ENCODE measurements at regions not wholly inside any gene's neighbourhood (a gene's known extent, or its start where the extent isn't known, plus 50 kb on each side); places are given as distances from the start of the nearest gene placed in this dataset.

DNA sequence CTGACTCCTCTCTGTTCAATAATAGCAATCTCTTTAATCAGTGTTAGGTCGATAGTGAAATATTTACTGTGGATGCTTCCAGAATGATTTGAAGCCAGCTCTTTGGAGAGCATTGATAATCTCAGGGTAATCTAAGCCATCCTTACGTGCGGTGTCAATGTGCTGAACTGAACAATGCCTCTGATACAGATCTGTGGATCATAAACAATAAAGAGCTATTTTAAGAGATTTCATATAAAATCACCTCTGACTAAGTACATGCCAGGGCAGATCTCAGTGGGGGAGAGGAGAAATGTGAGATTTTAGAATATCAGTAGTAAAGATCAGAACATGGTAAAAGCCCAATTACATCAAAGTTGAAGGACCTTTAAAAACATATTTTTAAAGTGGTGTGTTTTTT is 319.3 kb upstream of the GBE1 start:
- Histone ChIP-seq H3K4me2 (ENCODE audit: low read length) (no peak overlapping the region), H3K27ac (ENCODE audit: low read depth, low read length) (no peak overlapping the region), H3K9me2 (replicated peaks; ENCODE audit: control insufficient read depth, low read length) (no peaks in the 10 kb centered on the region)

DNA sequence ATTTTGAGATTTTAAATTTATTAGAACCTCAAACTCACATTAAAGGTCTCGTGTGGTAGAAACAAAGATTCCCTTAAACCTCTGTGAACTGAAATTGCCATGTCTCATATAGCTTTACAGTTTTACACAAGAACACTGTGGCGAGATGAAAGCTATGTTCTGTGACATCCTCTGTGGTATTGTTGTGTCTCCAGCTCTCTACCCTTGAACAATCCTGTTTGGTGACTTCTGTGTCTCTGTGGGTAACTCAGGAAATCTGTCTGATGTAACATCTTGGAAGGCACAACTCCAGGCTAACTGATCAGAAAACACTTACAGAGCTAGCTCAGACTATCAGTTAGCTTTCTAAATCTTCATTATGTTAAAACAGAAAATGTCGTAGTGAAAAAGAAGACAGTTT is 318.8 kb upstream of the GBE1 start:
- Histone ChIP-seq H3K4me3 (ENCODE audit: low read length) (no peak overlapping the region), H3K4me2 (ENCODE audit: low read length) (no peak overlapping the region), H4K20me1 (ENCODE audit: control insufficient read depth, insufficient read depth, low read depth, low read length) (no peaks in the 10 kb centered on the region), H3K9me2 (replicated peaks; ENCODE audit: control insufficient read depth, low read length) (no peaks in the 10 kb centered on the region), H3K27ac (ENCODE audit: low read depth, low read length) (no peak overlapping the region), H3K36me3 (ENCODE audit: control insufficient read depth, low read length) (no peaks in the 10 kb centered on the region), H3K79me2 (ENCODE audit: control insufficient read depth, low read length) (no peaks in the 10 kb centered on the region), H3K9me3 (ENCODE audit: control insufficient read depth, insufficient read depth, low read length) (no peaks in the 10 kb centered on the region), H3F3A (ENCODE audit: control insufficient read depth, insufficient read depth) (no peaks in the 10 kb centered on the region), H3K27me3 (ENCODE audit: control insufficient read depth, low read length) (no peaks in the 10 kb centered on the region), H3K4me1 (ENCODE audit: control insufficient read depth, low read length) (peaks cover 29% of the 10 kb centered on the region)
- TF ChIP-seq EZH2phosphoT487 (IDR thresholded peaks at IDR 0.05; ENCODE audit: borderline replicate concordance, low read length) = no peak
- TF ChIP-seq CTCF (IDR thresholded peaks at IDR 0.05; ENCODE audit: low read depth, low read length, poor library complexity, severe bottlenecking) = no peak

More for the DNA sequence above, 319.3 kb upstream of the GBE1 start:
- Histone ChIP-seq H3K4me1 (ENCODE audit: control insufficient read depth, low read length) (peaks cover 29% of the 10 kb centered on the region), H3K36me3 (ENCODE audit: control insufficient read depth, low read length) (no peaks in the 10 kb centered on the region), H3K9me3 (ENCODE audit: control insufficient read depth, insufficient read depth, low read length) (no peaks in the 10 kb centered on the region), H4K20me1 (ENCODE audit: control insufficient read depth, insufficient read depth, low read depth, low read length) (no peaks in the 10 kb centered on the region), H3K79me2 (ENCODE audit: control insufficient read depth, low read length) (no peaks in the 10 kb centered on the region), H3F3A (ENCODE audit: control insufficient read depth, insufficient read depth) (no peaks in the 10 kb centered on the region), H3K27me3 (ENCODE audit: control insufficient read depth, low read length) (no peaks in the 10 kb centered on the region), H3K4me3 (ENCODE audit: low read length) (no peak overlapping the region)
- no peak for TF ChIP-seq EZH2phosphoT487 (IDR thresholded peaks at IDR 0.05; ENCODE audit: borderline replicate concordance, low read length)
- TF ChIP-seq CTCF (IDR thresholded peaks at IDR 0.05; ENCODE audit: low read depth, low read length, poor library complexity, severe bottlenecking) = no peak

DNA sequence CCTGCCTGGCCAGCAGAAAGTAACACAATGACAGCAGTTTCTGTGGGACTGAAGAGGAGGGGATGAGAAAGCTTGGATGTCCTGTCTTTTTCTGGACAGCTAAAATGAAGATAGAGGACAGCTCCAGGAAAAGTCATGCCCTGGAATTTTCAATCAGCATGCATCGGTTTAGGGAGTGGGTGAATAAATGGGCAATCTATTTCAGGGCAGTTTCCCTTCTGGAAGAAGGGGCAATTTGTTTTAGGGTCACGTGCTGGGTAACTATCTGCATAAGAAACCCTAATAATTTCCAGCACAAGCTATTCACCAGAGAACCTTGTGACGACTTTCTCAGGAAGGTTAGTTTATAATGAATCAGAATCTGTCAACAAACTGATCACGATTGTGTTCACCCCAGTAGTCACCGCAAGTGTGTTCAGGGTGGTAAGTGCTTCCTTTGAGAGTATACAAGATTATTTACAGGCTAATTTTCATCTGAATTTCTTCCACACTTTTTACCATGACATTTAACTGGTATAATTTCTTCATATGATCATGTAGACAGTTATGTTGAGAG is 318.0 kb upstream of the GBE1 start:
- Histone ChIP-seq H3K27ac (ENCODE audit: low read depth, low read length) (no peak overlapping the region), H3K36me3 (ENCODE audit: control insufficient read depth, low read length) (no peaks in the 10 kb centered on the region), H4K20me1 (ENCODE audit: control insufficient read depth, insufficient read depth, low read depth, low read length) (no peaks in the 10 kb centered on the region), H3F3A (ENCODE audit: control insufficient read depth, insufficient read depth) (no peaks in the 10 kb centered on the region), H3K4me3 (ENCODE audit: low read length) (no peak overlapping the region), H3K79me2 (ENCODE audit: control insufficient read depth, low read length) (no peaks in the 10 kb centered on the region), H3K4me1 (ENCODE audit: control insufficient read depth, low read length) (peaks cover 29% of the 10 kb centered on the region), H3K4me2 (ENCODE audit: low read length) (no peak overlapping the region), H3K9me3 (ENCODE audit: control insufficient read depth, insufficient read depth, low read length) (no peaks in the 10 kb centered on the region), H3K27me3 (ENCODE audit: control insufficient read depth, low read length) (no peaks in the 10 kb centered on the region), H3K9me2 (replicated peaks; ENCODE audit: control insufficient read depth, low read length) (no peaks in the 10 kb centered on the region)
- TF ChIP-seq CTCF (IDR thresholded peaks at IDR 0.05; ENCODE audit: low read depth, low read length, poor library complexity, severe bottlenecking) = no peak
- TF ChIP-seq EZH2phosphoT487 (IDR thresholded peaks at IDR 0.05; ENCODE audit: borderline replicate concordance, low read length) = no peak
